ENCODE measurements at regions not wholly inside any gene's neighbourhood (a gene's known extent, or its start where the extent isn't known, plus 50 kb on each side); places are given as distances from the start of the nearest gene placed in this dataset.

GRCh38 chr1:57594002-57594401 lies 170.1 kb upstream of the DAB1 start:
- TF ChIP-seq SIN3A (IDR thresholded peaks at IDR 0.05; ENCODE audit: borderline replicate concordance, insufficient read depth, low read length): no peak
- TF ChIP-seq POLR2AphosphoS5 (IDR thresholded peaks at IDR 0.05; ENCODE audit: low read depth, low read length): no peak
- TF ChIP-seq TAF1 (IDR thresholded peaks at IDR 0.05; ENCODE audit: borderline replicate concordance, insufficient read depth, low read length): no peak
